ENCODE measurements at regions not wholly inside any gene's neighbourhood (a gene's known extent, or its start where the extent isn't known, plus 50 kb on each side); places are given as distances from the start of the nearest gene placed in this dataset.

- Mint-ChIP-seq H3K9me3 (peaks cover 0 to 3% (median 0%) of the 10 kb centered on the region in 3 donors), H3K36me3 (no peaks in the 10 kb centered on the region), H3K27ac (no peak overlapping the region), H3K4me3 (no peak overlapping the region), H3K27me3 (no peaks in the 10 kb centered on the region), H3K4me1 (no peaks in the 10 kb centered on the region)
- no peaks in the 10 kb centered on the region for H3K9me3 ChIP-seq
- no peak for DNase-seq
- no peak overlapping the region for H3K4me3 ChIP-seq (ENCODE audit: control insufficient read depth in 1 of 2, extremely low read depth in 1 of 2, low read length in 1 of 2)
- H3K27ac ChIP-seq (ENCODE audit: low read length), result no peak overlapping the region
- H3K27me3 ChIP-seq (replicated peaks in 1 of 2; ENCODE audit: control insufficient read depth in 2 of 2, extremely low read depth in 1 of 2, insufficient read depth in 2 of 2, low read length in 1 of 2), result no peaks in the 10 kb centered on the region
- no peaks in the 10 kb centered on the region for H3K36me3 ChIP-seq (ENCODE audit: control insufficient read depth in 2 of 2, extremely low read depth in 1 of 2, insufficient read depth in 1 of 2, low read length in 1 of 2)
- WGBS (ENCODE audit: insufficient coverage), result 76% methylated on average over 6 of the region's 6 CpGs
- no peaks in the 10 kb centered on the region for H3K4me1 ChIP-seq (ENCODE audit: control insufficient read depth in 1 of 2, extremely low read depth in 1 of 2, insufficient read depth in 2 of 2, low read length in 2 of 2)
- ATAC-seq (replicated peaks in 1 of 4), result no peak
- POLR2A ChIA-PET, result no interaction called here
- CTCF ChIA-PET, result no interaction called here
Observed at GRCh38 chr4:138104284-138104680, 137.9 kb downstream of the SLC7A11 start.

- no peak overlapping the region for H3K27ac Mint-ChIP-seq
- Histone ChIP-seq H3K27me3 (replicated peaks in 1 of 2; ENCODE audit: control insufficient read depth in 2 of 2, extremely low read depth in 1 of 2, insufficient read depth in 2 of 2, low read length in 1 of 2) (no peaks in the 10 kb centered on the region), H3K27ac (ENCODE audit: low read length) (no peak overlapping the region), H3K9me3 (no peaks in the 10 kb centered on the region), H3K4me3 (ENCODE audit: control insufficient read depth in 1 of 2, extremely low read depth in 1 of 2, low read length in 1 of 2) (no peak overlapping the region), H3K4me1 (ENCODE audit: control insufficient read depth in 1 of 2, extremely low read depth in 1 of 2, insufficient read depth in 2 of 2, low read length in 2 of 2) (no peaks in the 10 kb centered on the region), H3K36me3 (ENCODE audit: control insufficient read depth in 2 of 2, extremely low read depth in 1 of 2, insufficient read depth in 1 of 2, low read length in 1 of 2) (no peaks in the 10 kb centered on the region)
- no peaks in the 10 kb centered on the region for H3K4me1 Mint-ChIP-seq
- 82% methylated on average over 2 of the region's 5 CpGs for WGBS (ENCODE audit: insufficient coverage)
- no peak for DNase-seq
- no peaks in the 10 kb centered on the region for H3K27me3 Mint-ChIP-seq
- no peak overlapping the region for H3K4me3 Mint-ChIP-seq
- ChIA-PET CTCF (no interaction called here), POLR2A (no interaction called here)
- H3K36me3 Mint-ChIP-seq, result no peaks in the 10 kb centered on the region
- ATAC-seq (replicated peaks in 1 of 4), result no peak
- H3K9me3 Mint-ChIP-seq, result peaks cover 0 to 3% (median 0%) of the 10 kb centered on the region in 3 donors
Observed at GRCh38 chr4:138103597-138104283, 138.4 kb downstream of the SLC7A11 start.

- no peaks in the 10 kb centered on the region for H3K9me3 ChIP-seq
- no peak overlapping the region for H3K4me3 ChIP-seq (ENCODE audit: control insufficient read depth in 1 of 2, extremely low read depth in 1 of 2, low read length in 1 of 2)
- WGBS (ENCODE audit: insufficient coverage), result no CpG with 5 or more reads among the region's 3 CpGs
- no peaks in the 10 kb centered on the region for H3K4me1 ChIP-seq (ENCODE audit: control insufficient read depth in 1 of 2, extremely low read depth in 1 of 2, insufficient read depth in 2 of 2, low read length in 2 of 2)
- no peak overlapping the region for H3K27ac Mint-ChIP-seq
- ATAC-seq (replicated peaks in 1 of 4), result no peak
- no peak for DNase-seq
- no peak overlapping the region for H3K4me3 Mint-ChIP-seq
- no peaks in the 10 kb centered on the region for H3K9me3 Mint-ChIP-seq
- ChIA-PET POLR2A (interaction anchor here in 1 of 2 donors (0.7 kb wide), 1 partner anchor 47 kb away, joined by 3 read pairs; no protein-coding TSS in a partner anchor), CTCF (no interaction called here)
- H3K36me3 ChIP-seq (ENCODE audit: control insufficient read depth in 2 of 2, extremely low read depth in 1 of 2, insufficient read depth in 1 of 2, low read length in 1 of 2), result no peaks in the 10 kb centered on the region
- no peaks in the 10 kb centered on the region for H3K27me3 ChIP-seq (replicated peaks in 1 of 2; ENCODE audit: control insufficient read depth in 2 of 2, extremely low read depth in 1 of 2, insufficient read depth in 2 of 2, low read length in 1 of 2)
- no peaks in the 10 kb centered on the region for H3K27me3 Mint-ChIP-seq
- no peaks in the 10 kb centered on the region for H3K4me1 Mint-ChIP-seq
- H3K36me3 Mint-ChIP-seq, result no peaks in the 10 kb centered on the region
- no peak overlapping the region for H3K27ac ChIP-seq (ENCODE audit: low read length)
Observed at GRCh38 chr4:138099385-138099784, 142.8 kb downstream of the SLC7A11 start.

- Mint-ChIP-seq H3K4me1 (no peaks in the 10 kb centered on the region), H3K27ac (no peak overlapping the region), H3K36me3 (no peaks in the 10 kb centered on the region), H3K27me3 (peaks cover 0 to 3% of the 10 kb centered on the region in 2 donors), H3K4me3 (no peak overlapping the region), H3K9me3 (no peaks in the 10 kb centered on the region)
- ChIA-PET CTCF (interaction anchor here in 1 of 2 donors (0.6 kb wide), 1 partner anchor 31 kb away, joined by 3 read pairs; no protein-coding TSS in a partner anchor), POLR2A (no interaction called here)
- no peak overlapping the region for H3K4me3 ChIP-seq (ENCODE audit: control insufficient read depth in 1 of 2, extremely low read depth in 1 of 2, low read length in 1 of 2)
- no peaks in the 10 kb centered on the region for H3K27me3 ChIP-seq (replicated peaks in 1 of 2; ENCODE audit: control insufficient read depth in 2 of 2, extremely low read depth in 1 of 2, insufficient read depth in 2 of 2, low read length in 1 of 2)
- DNase-seq (no peak), ATAC-seq (replicated peaks in 1 of 4) (no peak)
- no peaks in the 10 kb centered on the region for H3K9me3 ChIP-seq
- WGBS (ENCODE audit: insufficient coverage), result 100% methylated on average over 1 of the region's 3 CpGs
- H3K36me3 ChIP-seq (ENCODE audit: control insufficient read depth in 2 of 2, extremely low read depth in 1 of 2, insufficient read depth in 1 of 2, low read length in 1 of 2), result no peaks in the 10 kb centered on the region
- no peak overlapping the region for H3K27ac ChIP-seq (ENCODE audit: low read length)
- H3K4me1 ChIP-seq (ENCODE audit: control insufficient read depth in 1 of 2, extremely low read depth in 1 of 2, insufficient read depth in 2 of 2, low read length in 2 of 2), result no peaks in the 10 kb centered on the region
Observed at GRCh38 chr4:138097912-138098600, 144.1 kb downstream of the SLC7A11 start.

GRCh38 chr4:138096384-138097062, 145.6 kb downstream of the SLC7A11 start:
- H3K4me3 ChIP-seq (ENCODE audit: control insufficient read depth in 1 of 2, extremely low read depth in 1 of 2, low read length in 1 of 2), result no peak overlapping the region
- WGBS (ENCODE audit: insufficient coverage), result 40% methylated on average over 1 of the region's 4 CpGs
- Mint-ChIP-seq H3K4me1 (no peaks in the 10 kb centered on the region), H3K9me3 (no peaks in the 10 kb centered on the region), H3K27ac (no peak overlapping the region), H3K4me3 (no peak overlapping the region), H3K36me3 (no peaks in the 10 kb centered on the region), H3K27me3 (peaks cover 0 to 6% of the 10 kb centered on the region in 2 donors)
- no peak for DNase-seq
- no peaks in the 10 kb centered on the region for H3K27me3 ChIP-seq (replicated peaks in 1 of 2; ENCODE audit: control insufficient read depth in 2 of 2, extremely low read depth in 1 of 2, insufficient read depth in 2 of 2, low read length in 1 of 2)
- H3K9me3 ChIP-seq, result no peaks in the 10 kb centered on the region
- H3K4me1 ChIP-seq (ENCODE audit: control insufficient read depth in 1 of 2, extremely low read depth in 1 of 2, insufficient read depth in 2 of 2, low read length in 2 of 2), result no peaks in the 10 kb centered on the region
- ChIA-PET POLR2A (no interaction called here), CTCF (interaction anchor here in 1 of 2 donors (0.6 kb wide), 1 partner anchor 13 kb away, joined by 4 read pairs; no protein-coding TSS in a partner anchor)
- no peak for ATAC-seq (replicated peaks in 1 of 4)
- H3K27ac ChIP-seq (ENCODE audit: low read length), result no peak overlapping the region
- H3K36me3 ChIP-seq (ENCODE audit: control insufficient read depth in 2 of 2, extremely low read depth in 1 of 2, insufficient read depth in 1 of 2, low read length in 1 of 2), result no peaks in the 10 kb centered on the region

GRCh38 chr4:138095378-138095777, 146.8 kb downstream of the SLC7A11 start:
- Mint-ChIP-seq H3K27ac (no peak overlapping the region), H3K4me3 (no peak overlapping the region), H3K36me3 (no peaks in the 10 kb centered on the region), H3K4me1 (no peaks in the 10 kb centered on the region), H3K27me3 (peaks cover 0 to 10% of the 10 kb centered on the region in 2 donors), H3K9me3 (no peaks in the 10 kb centered on the region)
- WGBS (ENCODE audit: insufficient coverage), result 91% methylated on average over 3 of the region's 5 CpGs
- Histone ChIP-seq H3K27me3 (replicated peaks in 1 of 2; ENCODE audit: control insufficient read depth in 2 of 2, extremely low read depth in 1 of 2, insufficient read depth in 2 of 2, low read length in 1 of 2) (no peaks in the 10 kb centered on the region), H3K4me1 (ENCODE audit: control insufficient read depth in 1 of 2, extremely low read depth in 1 of 2, insufficient read depth in 2 of 2, low read length in 2 of 2) (no peaks in the 10 kb centered on the region), H3K4me3 (ENCODE audit: control insufficient read depth in 1 of 2, extremely low read depth in 1 of 2, low read length in 1 of 2) (no peak overlapping the region), H3K27ac (ENCODE audit: low read length) (no peak overlapping the region), H3K36me3 (ENCODE audit: control insufficient read depth in 2 of 2, extremely low read depth in 1 of 2, insufficient read depth in 1 of 2, low read length in 1 of 2) (no peaks in the 10 kb centered on the region), H3K9me3 (no peaks in the 10 kb centered on the region)
- DNase-seq (no peak), ATAC-seq (replicated peaks in 1 of 4) (no peak)
- ChIA-PET CTCF (interaction anchor here in 1 of 2 donors (0.6 kb wide), 1 partner anchor 103 kb away, joined by 3 read pairs; no protein-coding TSS in a partner anchor), POLR2A (no interaction called here)
